ENCODE measurements at regions not wholly inside any gene's neighbourhood (a gene's known extent, or its start where the extent isn't known, plus 50 kb on each side); places are given as distances from the start of the nearest gene placed in this dataset.
A peak's percentile ranks its signal among the peaks of the same experiment; 100 is the strongest.

- DNase-seq, result no peak
- ATAC-seq (ENCODE audit: poor library complexity), result no peak
- intact Hi-C loops (cut with DNase I), result no loop called here
Measured at GRCh38 chr20:42020316-42020715, 402.1 kb upstream of the CHD6 start.

GRCh38 chr20:42018979-42019378, 400.8 kb upstream of the CHD6 start:
- DNase-seq (no peak), ATAC-seq (ENCODE audit: poor library complexity) (no peak)
- intact Hi-C loops (cut with DNase I), result no loop called here

GRCh38 chr20:42010090-42010489, 391.9 kb upstream of the CHD6 start:
- intact Hi-C loops (cut with DNase I), result no loop called here
- DNase-seq, result no peak

GRCh38 chr20:42007251-42007650, 389.1 kb upstream of the CHD6 start:
- DNase-seq, result no peak
- no peak for ATAC-seq (ENCODE audit: poor library complexity)
- intact Hi-C loops (cut with DNase I), result no loop called here

More at GRCh38 chr20:42010090-42010489, 391.9 kb upstream of the CHD6 start:
- no peak for ATAC-seq (ENCODE audit: poor library complexity)

GRCh38 chr20:42005211-42005610, 387.0 kb upstream of the CHD6 start:
- no peak for DNase-seq
- intact Hi-C loops (cut with DNase I), result no loop called here

GRCh38 chr20:42003380-42003779, 385.2 kb upstream of the CHD6 start:
- intact Hi-C loops (cut with DNase I), result no loop called here
- DNase-seq (no peak), ATAC-seq (ENCODE audit: poor library complexity) (no peak)

More at GRCh38 chr20:42005211-42005610, 387.0 kb upstream of the CHD6 start:
- ATAC-seq (ENCODE audit: poor library complexity), result no peak

GRCh38 chr20:41998539-41999341, 380.6 kb upstream of the CHD6 start:
- no peak for ATAC-seq (ENCODE audit: poor library complexity)
- intact Hi-C loops (cut with DNase I), result no loop called here
- DNase-seq, result no peak

- intact Hi-C loops (cut with DNase I), result no loop called here
- DNase-seq (no peak), ATAC-seq (ENCODE audit: poor library complexity) (peak; percentile 48)
Measured at GRCh38 chr20:41996951-41997350, 378.8 kb upstream of the CHD6 start.

GRCh38 chr20:41992481-41992880, 374.3 kb upstream of the CHD6 start:
- intact Hi-C loops (cut with DNase I), result no loop called here
- ATAC-seq (ENCODE audit: poor library complexity) (no peak), DNase-seq (no peak)

- DNase-seq, result no peak
- ATAC-seq (ENCODE audit: poor library complexity), result no peak
- intact Hi-C loops (cut with DNase I), result no loop called here
Measured at GRCh38 chr20:41991412-41991811, 373.2 kb upstream of the CHD6 start.

GRCh38 chr20:41989935-41990635, 371.9 kb upstream of the CHD6 start:
- DNase-seq (no peak), ATAC-seq (ENCODE audit: poor library complexity) (no peak)
- intact Hi-C loops (cut with DNase I), result no loop called here

- intact Hi-C loops (cut with DNase I), result no loop called here
- DNase-seq (no peak), ATAC-seq (ENCODE audit: poor library complexity) (no peak)
Measured at GRCh38 chr20:41989039-41989679, 371.0 kb upstream of the CHD6 start.

- intact Hi-C loops (cut with DNase I), result no loop called here
- DNase-seq, result no peak
- ATAC-seq (ENCODE audit: poor library complexity), result no peak
Measured at GRCh38 chr20:41984031-41984430, 365.9 kb upstream of the CHD6 start.

GRCh38 chr20:41983159-41983558, 365.0 kb upstream of the CHD6 start:
- ATAC-seq (ENCODE audit: poor library complexity), result no peak
- DNase-seq, result no peak
- intact Hi-C loops (cut with DNase I), result no loop called here

GRCh38 chr20:41981746-41982145, 363.6 kb upstream of the CHD6 start:
- intact Hi-C loops (cut with DNase I), result no loop called here
- ATAC-seq (ENCODE audit: poor library complexity), result no peak

GRCh38 chr20:41978875-41979274, 360.7 kb upstream of the CHD6 start:
- ATAC-seq (ENCODE audit: poor library complexity), result no peak
- intact Hi-C loops (cut with DNase I), result no loop called here
- no peak for DNase-seq

More at GRCh38 chr20:41981746-41982145, 363.6 kb upstream of the CHD6 start:
- no peak for DNase-seq

- DNase-seq (no peak), ATAC-seq (ENCODE audit: poor library complexity) (no peak)
- intact Hi-C loops (cut with DNase I), result no loop called here
Measured at GRCh38 chr20:41978246-41978790, 360.1 kb upstream of the CHD6 start.

GRCh38 chr20:41969656-41970055, 351.5 kb upstream of the CHD6 start:
- DNase-seq (no peak), ATAC-seq (ENCODE audit: poor library complexity) (peak; percentile 29)
- intact Hi-C loops (cut with DNase I), result no loop called here

GRCh38 chr20:41960166-41960565, 342.0 kb upstream of the CHD6 start:
- intact Hi-C loops (cut with DNase I), result no loop called here
- DNase-seq, result no peak
- ATAC-seq (ENCODE audit: poor library complexity), result no peak
